Omental fat pad (tissue), 3 donors: ENCODE measurements at regions not wholly inside any gene's neighbourhood (a gene's known extent, or its start where the extent isn't known, plus 50 kb on each side); places are given as distances from the start of the nearest gene placed in this dataset.

Experiments
- ATAC-seq: fragments of 150-250 bp; one replicate; pipeline ENCODE4 v1.9.1; 2016; ENCODE audit warnings: mild to moderate bottlenecking, moderate library complexity; ENCODE audit not compliant: low FRiP score
- DNase-seq: peaks from one replicate; pipeline ENCODE4 v3.0.0-alpha.2; 2019; ENCODE audit warnings: low spot score
- CTCF ChIP-seq, 3 donors: fragments of 450-650 bp; IDR thresholded peaks; one replicate each; pipeline ENCODE4 v1.5.1; 2016 to 2017; ENCODE audit warnings: antibody characterized with exemption in 3 of 3, mild to moderate bottlenecking in 3 of 3, moderate library complexity in 2 of 3

GRCh38 chr13:75038393-75039113 lies 443.4 kb downstream of the TBC1D4 start:
- no peak for ATAC-seq

GRCh38 chr13:75025956-75026355 lies 456.0 kb downstream of the TBC1D4 start:
- no peak for TF ChIP-seq CTCF (IDR thresholded peaks at IDR 0.05)
- no peak for ATAC-seq

More at GRCh38 chr13:75038393-75039113, 443.4 kb downstream of the TBC1D4 start:
- TF ChIP-seq CTCF (IDR thresholded peaks at IDR 0.05), result no peak
- DNase-seq, result no peak

GRCh38 chr13:75024602-75025001 lies 457.4 kb downstream of the TBC1D4 start:
- no peak for ATAC-seq
- no peak for DNase-seq
- TF ChIP-seq CTCF (IDR thresholded peaks at IDR 0.05), result no peak

More at GRCh38 chr13:75025956-75026355, 456.0 kb downstream of the TBC1D4 start:
- DNase-seq, result no peak

- DNase-seq, result no peak
- TF ChIP-seq CTCF (IDR thresholded peaks at IDR 0.05), result no peak
- no peak for ATAC-seq
These were observed 458.4 kb downstream of the TBC1D4 start for GRCh38 chr13:75023609-75024008.

- DNase-seq (no peak), ATAC-seq (no peak)
- TF ChIP-seq CTCF (IDR thresholded peaks at IDR 0.05), result no peak
These were observed 460.8 kb downstream of the TBC1D4 start for GRCh38 chr13:75021151-75021550.

GRCh38 chr13:75016225-75016624 lies 465.7 kb downstream of the TBC1D4 start:
- DNase-seq (no peak), ATAC-seq (no peak)
- no peak for TF ChIP-seq CTCF (IDR thresholded peaks at IDR 0.05)

- DNase-seq, result no peak
- no peak for TF ChIP-seq CTCF (IDR thresholded peaks at IDR 0.05)
- no peak for ATAC-seq
These were observed 468.2 kb downstream of the TBC1D4 start for GRCh38 chr13:75013818-75014217.
